A673 (cell line): ENCODE measurements at regions not wholly inside any gene's neighbourhood (a gene's known extent, or its start where the extent isn't known, plus 50 kb on each side); places are given as distances from the start of the nearest gene placed in this dataset.

Experiments used
- EZH2 ChIP-seq: fragments of 200-600 bp; sonication (generic); IDR thresholded peaks from 2 replicates; pipeline ENCODE4 v1.6.1; 2017; ENCODE audit warnings: borderline replicate concordance, low read depth, mild to moderate bottlenecking, mixed read lengths, antibody characterized with exemption, low read length; ENCODE audit not compliant: poor library complexity, severe bottlenecking
- TF ChIP-seq, protein P1 (sequence below): fragments of 300-800, 200-600 bp; sonication (generic); conservative IDR thresholded peaks from 2 replicates; pipeline ENCODE4 v1.5.1; 2017; ENCODE audit warnings: low read depth, mild to moderate bottlenecking, antibody characterized with exemption, low read length, moderate library complexity, mixed read lengths

- TF ChIP-seq, protein P1, sequence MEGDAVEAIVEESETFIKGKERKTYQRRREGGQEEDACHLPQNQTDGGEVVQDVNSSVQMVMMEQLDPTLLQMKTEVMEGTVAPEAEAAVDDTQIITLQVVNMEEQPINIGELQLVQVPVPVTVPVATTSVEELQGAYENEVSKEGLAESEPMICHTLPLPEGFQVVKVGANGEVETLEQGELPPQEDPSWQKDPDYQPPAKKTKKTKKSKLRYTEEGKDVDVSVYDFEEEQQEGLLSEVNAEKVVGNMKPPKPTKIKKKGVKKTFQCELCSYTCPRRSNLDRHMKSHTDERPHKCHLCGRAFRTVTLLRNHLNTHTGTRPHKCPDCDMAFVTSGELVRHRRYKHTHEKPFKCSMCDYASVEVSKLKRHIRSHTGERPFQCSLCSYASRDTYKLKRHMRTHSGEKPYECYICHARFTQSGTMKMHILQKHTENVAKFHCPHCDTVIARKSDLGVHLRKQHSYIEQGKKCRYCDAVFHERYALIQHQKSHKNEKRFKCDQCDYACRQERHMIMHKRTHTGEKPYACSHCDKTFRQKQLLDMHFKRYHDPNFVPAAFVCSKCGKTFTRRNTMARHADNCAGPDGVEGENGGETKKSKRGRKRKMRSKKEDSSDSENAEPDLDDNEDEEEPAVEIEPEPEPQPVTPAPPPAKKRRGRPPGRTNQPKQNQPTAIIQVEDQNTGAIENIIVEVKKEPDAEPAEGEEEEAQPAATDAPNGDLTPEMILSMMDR, result no peak
- no peak for TF ChIP-seq EZH2
These were observed 60.9 kb upstream of the KLF7 start for GRCh38 chr2:207226671-207227061.
